OCI-LY1 (cell line): ENCODE measurements at regions not wholly inside any gene's neighbourhood (a gene's known extent, or its start where the extent isn't known, plus 50 kb on each side); places are given as distances from the start of the nearest gene placed in this dataset.

Experiments
- H2AFZ ChIP-seq: fragments of 200-600 bp; sonication (generic), shearing (Covaris generic); 2 replicates; pipeline ENCODE4 v1.6.0; 2014; ENCODE audit warnings: antibody characterized with exemption, mild to moderate bottlenecking, low read length
- H3F3A ChIP-seq: fragments of 200-600 bp; sonication (generic), shearing (Covaris generic); 2 replicates; pipeline ENCODE4 v1.6.0; 2014; ENCODE audit warnings: mild to moderate bottlenecking, antibody characterized with exemption, low read length, moderate library complexity; ENCODE audit not compliant: insufficient read depth
- H3K27ac ChIP-seq: fragments of 200-600 bp; sonication (generic); 2 replicates; pipeline ENCODE4 v1.5.1; 2014; ENCODE audit warnings: low read length, mixed run types, mild to moderate bottlenecking, low read depth; ENCODE audit not compliant: poor library complexity, severe bottlenecking
- H3K27me3 ChIP-seq: fragments of 200-600 bp; sonication (generic); 2 replicates; pipeline ENCODE4 v1.6.0; 2014; ENCODE audit warnings: antibody characterized with exemption, mild to moderate bottlenecking, low read length, moderate library complexity; ENCODE audit not compliant: insufficient read depth
- H3K36me3 ChIP-seq: fragments of 200-600 bp; sonication (generic); 2 replicates; pipeline ENCODE4 v1.6.1; 2014; ENCODE audit warnings: mild to moderate bottlenecking, antibody characterized with exemption, low read length, moderate library complexity, mixed read lengths; ENCODE audit not compliant: insufficient read depth
- H3K4me1 ChIP-seq: fragments of 200-600 bp; sonication (generic); 2 replicates; pipeline ENCODE4 v1.5.1; 2014; ENCODE audit warnings: mild to moderate bottlenecking, low read length, moderate library complexity; ENCODE audit not compliant: insufficient read depth, severe bottlenecking
- H3K4me2 ChIP-seq: fragments of 200-600 bp; sonication (generic), shearing (Covaris generic); 2 replicates; pipeline ENCODE4 v1.6.1; 2014; ENCODE audit warnings: low read length
- H3K4me3 ChIP-seq: fragments of 200-600 bp; sonication (generic); 2 replicates; pipeline ENCODE4 v1.5.1; 2014; ENCODE audit warnings: low read length, low read depth, mild to moderate bottlenecking, mixed read lengths; ENCODE audit not compliant: poor library complexity, severe bottlenecking
- H3K79me2 ChIP-seq: fragments of 200-600 bp; shearing (Covaris generic); 2 replicates; pipeline ENCODE4 v1.6.1; 2016; ENCODE audit warnings: mixed run types, low read length, mixed read lengths; ENCODE audit not compliant: insufficient read depth
- H3K9ac ChIP-seq: fragments of 200-600 bp; sonication (generic), shearing (Covaris generic); 2 replicates; pipeline ENCODE4 v1.6.1; 2014; ENCODE audit warnings: mild to moderate bottlenecking, low read length, mixed read lengths
- H3K9me2 ChIP-seq: fragments of 200-600 bp; sonication (generic), shearing (Covaris generic); 2 replicates; pipeline ENCODE4 v1.6.1; 2014; ENCODE audit warnings: low read depth, mild to moderate bottlenecking, low read length, mixed read lengths
- H3K9me3 ChIP-seq: fragments of 200-600 bp; shearing (Covaris generic); 2 replicates; pipeline ENCODE4 v1.6.1; 2014; ENCODE audit warnings: low read length, mixed read lengths
- H4K20me1 ChIP-seq: fragments of 200-600 bp; sonication (generic), shearing (Covaris generic); 2 replicates; pipeline ENCODE4 v1.6.0; 2016; ENCODE audit warnings: mild to moderate bottlenecking, low read length; ENCODE audit not compliant: insufficient read depth
- CTCF ChIP-seq: fragments of 200-600 bp; sonication (generic), shearing (Covaris generic); IDR thresholded peaks from 2 replicates; pipeline ENCODE4 v1.5.1; 2017; ENCODE audit warnings: mild to moderate bottlenecking, antibody characterized with exemption, low read length, moderate library complexity, mixed read lengths
- EZH2 ChIP-seq: fragments of 200-600 bp; sonication (generic), shearing (Covaris generic); IDR thresholded peaks from 2 replicates; pipeline ENCODE4 v1.8.0; 2017; ENCODE audit warnings: borderline replicate concordance, mixed run types, mild to moderate bottlenecking, antibody characterized with exemption, low read length, moderate library complexity, mixed read lengths

- no peaks in the 10 kb centered on the region for H3K36me3 ChIP-seq
- H3K4me3 ChIP-seq, result no peak overlapping the region
- H3K27me3 ChIP-seq, result no peaks in the 10 kb centered on the region
- H3K9me3 ChIP-seq, result no peaks in the 10 kb centered on the region
- no peak overlapping the region for H3K27ac ChIP-seq
- no peaks in the 10 kb centered on the region for H4K20me1 ChIP-seq
- no peak for TF ChIP-seq EZH2
- no peaks in the 10 kb centered on the region for H3K9me2 ChIP-seq
- H2AFZ ChIP-seq, result no peak overlapping the region
- no peak overlapping the region for H3K4me2 ChIP-seq
- H3F3A ChIP-seq, result no peaks in the 10 kb centered on the region
- H3K9ac ChIP-seq, result no peak overlapping the region
- no peaks in the 10 kb centered on the region for H3K79me2 ChIP-seq
- no peaks in the 10 kb centered on the region for H3K4me1 ChIP-seq
Measured at GRCh38 chr12:23004473-23005020, 379.6 kb downstream of the ETNK1 start.

GRCh38 chr12:23005387-23005786 lies 380.4 kb downstream of the ETNK1 start:
- no peaks in the 10 kb centered on the region for H3K9me2 ChIP-seq
- TF ChIP-seq CTCF (no peak), EZH2 (no peak)
- no peaks in the 10 kb centered on the region for H3K4me1 ChIP-seq
- no peak overlapping the region for H3K27ac ChIP-seq
- no peak overlapping the region for H3K4me3 ChIP-seq
- no peak overlapping the region for H3K4me2 ChIP-seq
- H3K9ac ChIP-seq, result no peak overlapping the region
- H3K79me2 ChIP-seq, result no peaks in the 10 kb centered on the region
- no peaks in the 10 kb centered on the region for H3F3A ChIP-seq
- H3K36me3 ChIP-seq, result no peaks in the 10 kb centered on the region
- H4K20me1 ChIP-seq, result no peaks in the 10 kb centered on the region
- H3K9me3 ChIP-seq, result no peaks in the 10 kb centered on the region
- H2AFZ ChIP-seq, result no peak overlapping the region
- no peaks in the 10 kb centered on the region for H3K27me3 ChIP-seq

GRCh38 chr12:23006413-23006812 lies 381.4 kb downstream of the ETNK1 start:
- Histone ChIP-seq H4K20me1 (no peaks in the 10 kb centered on the region), H3K4me2 (no peak overlapping the region), H3K27me3 (no peaks in the 10 kb centered on the region), H3K36me3 (no peaks in the 10 kb centered on the region), H3K4me3 (no peak overlapping the region), H3F3A (no peaks in the 10 kb centered on the region), H3K4me1 (no peaks in the 10 kb centered on the region), H3K79me2 (no peaks in the 10 kb centered on the region), H3K9me2 (no peaks in the 10 kb centered on the region), H3K27ac (no peak overlapping the region), H3K9me3 (no peaks in the 10 kb centered on the region), H3K9ac (no peak overlapping the region), H2AFZ (no peak overlapping the region)
- TF ChIP-seq CTCF, result no peak
- TF ChIP-seq EZH2, result no peak

DNA sequence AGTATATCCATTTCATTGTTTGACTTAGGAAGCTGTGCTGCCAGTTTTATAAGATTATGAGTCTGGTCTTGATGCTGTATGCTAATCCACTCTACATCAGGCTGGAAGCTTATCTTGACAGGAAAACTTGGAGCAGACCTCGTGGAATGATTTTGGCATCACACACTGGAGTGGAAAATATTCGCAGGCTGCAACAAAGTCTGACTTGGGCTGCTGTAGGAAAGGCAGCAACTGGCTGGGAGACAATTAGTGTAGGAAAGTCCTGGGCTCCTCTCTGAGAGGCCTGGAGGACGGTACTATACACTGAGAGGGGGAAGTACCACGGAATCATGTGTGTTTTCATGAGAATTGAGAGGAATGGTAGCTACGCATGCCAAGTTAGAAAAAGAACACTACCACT lies 383.7 kb downstream of the ETNK1 start:
- Histone ChIP-seq H2AFZ (no peak overlapping the region), H3K9ac (no peak overlapping the region)

More for the DNA sequence above, 383.7 kb downstream of the ETNK1 start:
- Histone ChIP-seq H3K4me1 (no peaks in the 10 kb centered on the region), H3F3A (no peaks in the 10 kb centered on the region), H3K79me2 (no peaks in the 10 kb centered on the region), H3K9me2 (no peaks in the 10 kb centered on the region), H3K4me2 (no peak overlapping the region), H3K4me3 (no peak overlapping the region), H4K20me1 (no peaks in the 10 kb centered on the region), H3K9me3 (no peaks in the 10 kb centered on the region), H3K36me3 (no peaks in the 10 kb centered on the region), H3K27ac (no peak overlapping the region), H3K27me3 (no peaks in the 10 kb centered on the region)
- TF ChIP-seq EZH2, result no peak
- TF ChIP-seq CTCF, result no peak
